GM20000 (cell line): ENCODE measurements at regions not wholly inside any gene's neighbourhood (a gene's known extent, or its start where the extent isn't known, plus 50 kb on each side); places are given as distances from the start of the nearest gene placed in this dataset.
A peak's percentile ranks its signal among the peaks of the same experiment; 100 is the strongest.

Experiments used
- DNase-seq: peaks from one replicate; pipeline ENCODE4 v3.0.0; 2012; ENCODE audit warnings: low spot score
- TF ChIP-seq, protein P1 (sequence below): IDR thresholded peaks from 2 replicates; pipeline ENCODE4 v1.5.1; 2012; ENCODE audit warnings: mild to moderate bottlenecking, control low read depth; ENCODE audit errors: extremely low read depth, missing control alignments

DNA sequence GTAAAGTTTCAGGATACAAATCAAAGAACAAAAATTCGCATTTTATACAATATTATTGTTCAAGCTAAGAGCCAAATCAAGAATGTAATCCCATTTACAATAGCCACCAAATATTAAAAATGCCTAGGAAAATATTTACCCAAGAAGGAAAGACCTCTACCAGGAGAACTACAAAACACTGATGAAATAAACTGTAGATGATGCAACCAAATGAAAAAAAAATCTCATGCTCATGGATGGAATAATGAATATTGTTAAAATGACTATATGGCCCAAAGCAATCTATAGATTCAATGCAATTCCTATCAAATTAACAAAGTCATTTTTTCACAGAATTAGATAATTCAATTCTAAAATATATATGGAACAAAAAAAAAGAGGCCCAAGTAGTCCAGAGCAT is 708.8 kb upstream of the MAN1A1 start:
- DNase-seq: no peak
- TF ChIP-seq, protein P1, sequence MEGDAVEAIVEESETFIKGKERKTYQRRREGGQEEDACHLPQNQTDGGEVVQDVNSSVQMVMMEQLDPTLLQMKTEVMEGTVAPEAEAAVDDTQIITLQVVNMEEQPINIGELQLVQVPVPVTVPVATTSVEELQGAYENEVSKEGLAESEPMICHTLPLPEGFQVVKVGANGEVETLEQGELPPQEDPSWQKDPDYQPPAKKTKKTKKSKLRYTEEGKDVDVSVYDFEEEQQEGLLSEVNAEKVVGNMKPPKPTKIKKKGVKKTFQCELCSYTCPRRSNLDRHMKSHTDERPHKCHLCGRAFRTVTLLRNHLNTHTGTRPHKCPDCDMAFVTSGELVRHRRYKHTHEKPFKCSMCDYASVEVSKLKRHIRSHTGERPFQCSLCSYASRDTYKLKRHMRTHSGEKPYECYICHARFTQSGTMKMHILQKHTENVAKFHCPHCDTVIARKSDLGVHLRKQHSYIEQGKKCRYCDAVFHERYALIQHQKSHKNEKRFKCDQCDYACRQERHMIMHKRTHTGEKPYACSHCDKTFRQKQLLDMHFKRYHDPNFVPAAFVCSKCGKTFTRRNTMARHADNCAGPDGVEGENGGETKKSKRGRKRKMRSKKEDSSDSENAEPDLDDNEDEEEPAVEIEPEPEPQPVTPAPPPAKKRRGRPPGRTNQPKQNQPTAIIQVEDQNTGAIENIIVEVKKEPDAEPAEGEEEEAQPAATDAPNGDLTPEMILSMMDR: no peak

DNA sequence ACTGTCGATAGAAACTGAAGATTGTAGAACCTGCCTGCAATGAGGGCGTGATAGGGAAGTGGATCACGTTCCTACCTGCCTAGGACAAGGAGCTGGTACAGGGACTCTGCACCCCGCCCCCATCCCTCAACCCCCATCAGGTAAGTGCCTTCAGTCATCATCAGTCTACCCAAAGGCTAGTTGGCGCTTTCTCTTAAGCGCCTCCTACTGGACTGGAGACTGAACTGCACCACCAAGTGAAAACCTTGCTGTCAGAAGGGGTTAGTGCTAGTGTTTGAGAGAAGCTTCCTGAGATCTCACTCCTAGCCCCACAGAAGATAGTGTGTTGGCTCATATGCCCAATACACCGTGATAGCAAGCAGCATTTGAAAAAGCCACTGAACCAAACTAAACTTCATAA is 706.5 kb upstream of the MAN1A1 start:
- DNase-seq: peak; percentile 2
- TF ChIP-seq, protein P1: peak; percentile 53

DNA sequence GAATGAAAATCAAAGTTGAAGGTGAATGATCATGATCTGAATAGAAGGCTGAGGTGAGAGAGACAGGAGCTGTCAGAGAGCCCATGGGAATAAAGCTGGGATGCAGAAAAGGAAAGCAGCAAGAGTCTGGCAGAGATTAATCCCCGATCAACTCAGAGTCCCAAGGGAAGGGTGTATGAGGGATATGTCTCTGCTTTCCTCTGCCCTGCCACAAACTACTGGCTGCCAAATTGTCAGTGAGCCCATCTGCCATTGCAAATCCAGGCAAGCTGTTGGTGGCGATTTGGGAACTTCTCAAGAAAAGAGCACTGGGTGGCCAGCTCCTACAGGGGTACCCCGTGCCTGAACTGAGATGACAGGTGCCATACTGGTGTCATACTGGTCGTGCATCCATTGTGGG is 705.5 kb upstream of the MAN1A1 start:
- no peak for DNase-seq
- TF ChIP-seq, protein P1: no peak

DNA sequence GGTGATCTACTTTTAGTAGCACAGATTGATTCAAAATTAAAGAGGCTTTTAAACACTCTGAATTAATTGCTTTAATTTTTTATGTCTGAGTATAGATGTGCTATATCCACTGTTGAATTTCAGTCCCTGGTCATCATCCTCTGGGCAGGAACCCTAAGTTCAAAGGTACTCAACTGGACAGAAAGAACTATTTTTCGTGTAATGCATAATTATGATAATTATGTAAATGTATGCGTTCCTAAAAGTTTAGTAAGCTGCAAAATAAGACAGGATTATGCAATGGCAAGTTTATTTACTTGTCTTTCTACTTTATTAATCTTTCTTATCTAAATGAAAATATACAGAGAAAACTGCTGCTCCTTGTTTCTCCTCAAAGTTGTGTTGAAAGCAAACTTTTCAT is 690.1 kb upstream of the MAN1A1 start:
- TF ChIP-seq, protein P1: no peak
- DNase-seq: no peak

DNA sequence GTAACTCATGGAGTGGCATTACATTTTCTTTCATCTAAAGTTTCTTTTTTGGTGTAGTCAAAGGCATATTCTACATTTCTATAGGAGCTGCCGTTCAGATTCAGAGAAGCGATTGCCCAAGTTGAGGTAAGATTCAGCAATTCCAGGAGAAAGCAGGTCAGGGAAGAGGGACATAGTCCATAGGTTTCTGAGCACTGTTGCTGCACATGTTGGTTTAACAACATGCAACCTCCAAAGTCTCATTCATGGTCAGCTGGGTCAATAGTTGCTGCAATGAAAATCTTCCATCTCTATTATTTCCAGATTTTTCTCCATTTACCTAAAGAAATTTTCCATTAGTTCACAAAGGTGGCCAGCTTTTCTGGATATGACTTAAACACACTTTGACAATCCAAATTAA is 682.3 kb upstream of the MAN1A1 start:
- DNase-seq: no peak
- TF ChIP-seq, protein P1: no peak

DNA sequence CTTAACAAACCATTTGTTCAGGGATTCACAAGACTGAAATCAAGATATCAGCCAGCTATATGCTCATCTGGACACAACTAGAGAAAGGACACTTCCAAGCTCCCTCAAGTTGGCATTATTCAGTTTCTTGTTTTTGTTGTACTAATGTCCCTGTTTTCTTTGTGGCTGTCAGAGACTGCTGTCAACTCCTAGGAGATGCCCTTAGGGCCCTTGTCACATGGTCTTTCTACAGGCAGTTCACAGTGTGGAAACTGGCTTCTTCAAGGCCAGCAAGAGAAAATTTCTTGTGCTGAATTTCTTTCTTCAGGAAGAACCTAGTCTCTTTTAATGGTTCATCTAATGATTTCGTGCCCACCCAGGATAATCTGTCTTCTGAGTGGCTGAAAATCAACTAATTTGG is 677.2 kb upstream of the MAN1A1 start:
- TF ChIP-seq, protein P1: no peak
- no peak for DNase-seq

DNA sequence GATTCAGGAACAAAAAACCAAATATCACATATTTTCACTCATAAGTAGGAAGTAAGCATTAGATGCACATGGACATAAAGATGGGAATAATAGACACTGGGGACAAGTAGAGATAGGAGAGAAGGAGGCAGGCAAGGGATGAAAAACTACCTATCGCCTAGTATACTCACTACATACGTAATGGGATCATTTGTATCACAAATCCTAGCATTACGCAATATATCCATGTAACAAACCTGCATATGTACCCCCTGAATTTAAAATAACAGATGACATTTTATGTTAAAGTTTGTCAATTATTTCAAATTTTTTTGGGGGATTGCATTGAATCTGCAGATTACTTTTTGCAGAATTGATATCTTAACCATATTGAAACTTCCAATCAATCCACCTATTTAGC is 660.5 kb upstream of the MAN1A1 start:
- no peak for DNase-seq
- TF ChIP-seq, protein P1: no peak
